ENCODE measurements at regions not wholly inside any gene's neighbourhood (a gene's known extent, or its start where the extent isn't known, plus 50 kb on each side); places are given as distances from the start of the nearest gene placed in this dataset.

- no peak for TF ChIP-seq POLR2A (IDR thresholded peaks at IDR 0.05; ENCODE audit: low read length)
- TF ChIP-seq GATA1 (IDR thresholded peaks at IDR 0.05; ENCODE audit: low read depth, low read length) = no peak
Observed at GRCh38 chr15:37245358-37245757, 145.0 kb upstream of the MEIS2 start.
